A549 (cell line): ENCODE measurements at regions not wholly inside any gene's neighbourhood (a gene's known extent, or its start where the extent isn't known, plus 50 kb on each side); places are given as distances from the start of the nearest gene placed in this dataset.

Experiments
- ATAC-seq, 2 experiments: fragments of 200-7000 bp in 1 of 2; fragments of >200 bp in 1 of 2; cut with Nextera tagmentation in 1 of 2; cut with Tn5 transposase in 1 of 2; 3 replicates each; pipeline versions ENCODE4 v1.8.0 to v1.9.1; 2018 to 2020; ENCODE audit warnings: mild to moderate bottlenecking in 1 of 2, moderate library complexity in 1 of 2
- CTCF ChIA-PET: fragments of 300-600 bp; sonication (Branson Sonifier 250); formaldehyde crosslinking; extraction: SDS; loops from one replicate; lab custom pipeline; 2021; ENCODE audit warnings: antibody characterized with exemption, inconsistent platforms; lab: Yijun Ruan, JAX
- POLR2A ChIA-PET: fragments of 350-600 bp; formaldehyde crosslinking; extraction: SDS; loops from one replicate; lab custom pipeline; 2021; ENCODE audit warnings: antibody characterized with exemption, inconsistent platforms; lab: Yijun Ruan, JAX
- DNase-seq, 2 experiments: peaks; one replicate each; pipeline versions ENCODE4 v3.0.0 to v3.0.0-alpha.2; 2011 to 2016; ENCODE audit warnings: low read depth in 1 of 2, low spot score in 1 of 2
- FAIRE-seq: peaks from 2 replicates; lab custom pipeline; 2011; peaks lifted over from hg19 to GRCh38; lab: Jason Lieb, UNC
- H3K27ac ChIP-seq, 2 experiments: fragments of >200 bp; sonication (Bioruptor Twin); formaldehyde crosslinking; 3 replicates each; pipeline ENCODE4 v1.5.1; 2016 to 2017
- H3K4me1 ChIP-seq: fragments of >200 bp; sonication (Bioruptor Twin); formaldehyde crosslinking; 3 replicates; pipeline ENCODE4 v1.6.1; 2016
- H3K4me2 ChIP-seq: fragments of >200 bp; sonication (Bioruptor Twin); formaldehyde crosslinking; 3 replicates; pipeline ENCODE4 v1.6.1; 2016
- H3K4me3 ChIP-seq: fragments of >200 bp; sonication (Bioruptor Twin); formaldehyde crosslinking; 3 replicates; pipeline ENCODE4 v1.5.1; 2016
- H3K9me3 ChIP-seq: fragments of >200 bp; sonication (Bioruptor Twin); formaldehyde crosslinking; 3 replicates; pipeline ENCODE4 v1.6.1; 2016
- BHLHE40 ChIP-seq: IDR thresholded peaks from 2 replicates; pipeline ENCODE4 v1.6.1; 2012; ENCODE audit warnings: low read depth, low read length, inconsistent platforms
- CHD4 ChIP-seq: fragments of 200-600 bp; sonication (generic); IDR thresholded peaks from 2 replicates; pipeline ENCODE4 v1.6.1; 2016; ENCODE audit warnings: antibody characterized with exemption, mild to moderate bottlenecking, borderline replicate concordance
- EHF ChIP-seq: fragments of 250-450 bp; sonication (Bioruptor Pico); IDR thresholded peaks from 2 replicates; pipeline ENCODE4 v1.5.0; 2020; ENCODE audit warnings: mild to moderate bottlenecking
- EHMT2 ChIP-seq: fragments of 200-600 bp; sonication (generic); IDR thresholded peaks from 2 replicates; pipeline ENCODE4 v1.6.1; 2016; ENCODE audit warnings: antibody characterized with exemption, low read depth, mild to moderate bottlenecking, moderate library complexity
- FOXS1 ChIP-seq: fragments of 250-450 bp; sonication (Bioruptor Pico); IDR thresholded peaks from 2 replicates; pipeline ENCODE4 v1.5.0; 2020; ENCODE audit warnings: mild to moderate bottlenecking, moderate library complexity
- HDAC2 ChIP-seq: fragments of 200-600 bp; sonication (generic); IDR thresholded peaks from 2 replicates; pipeline ENCODE4 v1.6.1; 2016
- HEYL ChIP-seq: fragments of 250-450 bp; sonication (Bioruptor Pico); IDR thresholded peaks from 2 replicates; pipeline ENCODE4 v1.8.0; 2021; ENCODE audit warnings: mild to moderate bottlenecking, moderate library complexity
- JUN ChIP-seq, 2 experiments: fragments of >200 bp; sonication (Bioruptor Twin); formaldehyde crosslinking; IDR thresholded peaks; 2 replicates in 1 of 2; 3 replicates in 1 of 2; pipeline ENCODE4 v1.6.1; 2016 to 2017
- MAFK ChIP-seq: fragments of 450-650 bp; IDR thresholded peaks from 2 replicates; pipeline ENCODE4 v1.6.1; 2014; ENCODE audit not compliant: partially characterized antibody
- MAZ ChIP-seq: fragments of 150-350 bp; IDR thresholded peaks from 2 replicates; pipeline ENCODE4 v1.6.1; 2014; ENCODE audit warnings: antibody characterized with exemption, low read depth, low read length, borderline replicate concordance
- NFE2L2 ChIP-seq: fragments of 150-350 bp; conservative IDR thresholded peaks from 2 replicates; pipeline ENCODE4 v1.6.1; 2014; ENCODE audit warnings: low read length
- NPAS2 ChIP-seq: fragments of 250-450 bp; sonication (Bioruptor Pico); IDR thresholded peaks from 2 replicates; pipeline ENCODE4 v1.8.0; 2022; ENCODE audit warnings: mild to moderate bottlenecking, moderate library complexity, borderline replicate concordance
- NR3C1 ChIP-seq: fragments of >200 bp; sonication (Bioruptor Twin); formaldehyde crosslinking; IDR thresholded peaks from 3 replicates; pipeline ENCODE4 v1.6.1; 2017
- PHF8 ChIP-seq: fragments of 200-600 bp; sonication (generic); IDR thresholded peaks from 2 replicates; pipeline ENCODE4 v1.6.1; 2016; ENCODE audit warnings: low read depth, mild to moderate bottlenecking, antibody characterized with exemption, moderate library complexity, borderline replicate concordance
- POLR2A ChIP-seq: IDR thresholded peaks from 2 replicates; pipeline ENCODE4 v1.6.1; 2012; ENCODE audit warnings: mild to moderate bottlenecking, low read length
- POLR2AphosphoS2 ChIP-seq: conservative IDR thresholded peaks from 2 replicates; pipeline ENCODE4 v1.6.1; 2012; ENCODE audit warnings: low read length, improper control_type of control experiment, inconsistent platforms
- RAD21 ChIP-seq, 2 experiments: fragments of >200 bp in 1 of 2; sonication (Bioruptor Twin) in 1 of 2; formaldehyde crosslinking in 1 of 2; IDR thresholded peaks in 1 of 2; conservative IDR thresholded peaks in 1 of 2; 2 replicates in 1 of 2; 3 replicates in 1 of 2; pipeline ENCODE4 v1.6.1; 2012 to 2018; ENCODE audit warnings: inconsistent platforms in 1 of 2
- RCOR1 ChIP-seq: fragments of 150-350 bp; IDR thresholded peaks from 2 replicates; pipeline ENCODE4 v1.6.1; 2014; ENCODE audit warnings: antibody characterized with exemption, low read length, low read depth
- RFX5 ChIP-seq: fragments of 450-650 bp; IDR thresholded peaks from 2 replicates; pipeline ENCODE4 v1.7.1; 2014; ENCODE audit warnings: antibody characterized with exemption, mild to moderate bottlenecking, moderate library complexity
- RNF2 ChIP-seq: fragments of 200-600 bp; sonication (generic); IDR thresholded peaks from 2 replicates; pipeline ENCODE4 v1.6.1; 2016; ENCODE audit warnings: low read depth, mild to moderate bottlenecking, antibody characterized with exemption, moderate library complexity, borderline replicate concordance
- SREBF2 ChIP-seq: fragments of 450-650 bp; IDR thresholded peaks from 2 replicates; pipeline ENCODE4 v1.6.1; 2014; ENCODE audit warnings: mild to moderate bottlenecking, moderate library complexity
- TFCP2L1 ChIP-seq: fragments of 250-450 bp; sonication (Bioruptor Pico); IDR thresholded peaks from 2 replicates; pipeline ENCODE4 v1.5.0; 2021; ENCODE audit warnings: mild to moderate bottlenecking
- USF2 ChIP-seq: fragments of 450-650 bp; IDR thresholded peaks from 2 replicates; pipeline ENCODE4 v1.6.1; 2014; ENCODE audit warnings: antibody characterized with exemption
- WGBS: methylation state at CpG from one replicate; pipeline ENCODE4 v1.1.6; 2017; ENCODE audit errors: missing lambda C conversion rate; 5-methylcytosine and 5-hydroxymethylcytosine counted together
- TF ChIP-seq, protein P1 (sequence below): IDR thresholded peaks from 2 replicates; pipeline ENCODE4 v1.6.1; 2012
- TF ChIP-seq, protein P2 (sequence below): fragments of 250-450 bp; sonication (Bioruptor Pico); IDR thresholded peaks from 2 replicates; pipeline ENCODE4 v1.5.0; 2020; ENCODE audit warnings: low read depth, mild to moderate bottlenecking, moderate library complexity
- TF ChIP-seq, protein P3 (sequence below): fragments of >200 bp; sonication (Bioruptor Twin); formaldehyde crosslinking; IDR thresholded peaks from 3 replicates; pipeline ENCODE4 v1.5.1; 2016
- TF ChIP-seq, protein P4 (sequence below): fragments of 150-350 bp; IDR thresholded peaks from 2 replicates; pipeline ENCODE4 v1.6.1; 2014; ENCODE audit warnings: low read depth, mild to moderate bottlenecking, low read length

GRCh38 chr14:98890556-98891340 lies 381.2 kb downstream of the BCL11B start:
- 44% methylated on average over 13 of the region's 13 CpGs for WGBS
- Histone ChIP-seq H3K4me1 (no peaks in the 10 kb centered on the region), H3K4me3 (no peak overlapping the region), H3K4me2 (no peak overlapping the region), H3K27ac (no peak overlapping the region), H3K9me3 (no peaks in the 10 kb centered on the region)
- no peak for ATAC-seq
- no peak for TF ChIP-seq BHLHE40
- TF ChIP-seq NPAS2 (CRISPR knock-in tag): no peak
- no peak for TF ChIP-seq RCOR1
- TF ChIP-seq FOXS1: no peak
- no peak for TF ChIP-seq NFE2L2
- TF ChIP-seq MAFK: no peak
- no peak for TF ChIP-seq CHD4
- TF ChIP-seq TFCP2L1: no peak
- no peak for TF ChIP-seq POLR2AphosphoS2
- no peak for TF ChIP-seq RNF2
- TF ChIP-seq HDAC2: no peak
- no peak for TF ChIP-seq MAZ
- no peak for TF ChIP-seq EHMT2
- TF ChIP-seq, protein P1, sequence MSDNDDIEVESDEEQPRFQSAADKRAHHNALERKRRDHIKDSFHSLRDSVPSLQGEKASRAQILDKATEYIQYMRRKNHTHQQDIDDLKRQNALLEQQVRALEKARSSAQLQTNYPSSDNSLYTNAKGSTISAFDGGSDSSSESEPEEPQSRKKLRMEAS: no peak
- TF ChIP-seq, protein P2, sequence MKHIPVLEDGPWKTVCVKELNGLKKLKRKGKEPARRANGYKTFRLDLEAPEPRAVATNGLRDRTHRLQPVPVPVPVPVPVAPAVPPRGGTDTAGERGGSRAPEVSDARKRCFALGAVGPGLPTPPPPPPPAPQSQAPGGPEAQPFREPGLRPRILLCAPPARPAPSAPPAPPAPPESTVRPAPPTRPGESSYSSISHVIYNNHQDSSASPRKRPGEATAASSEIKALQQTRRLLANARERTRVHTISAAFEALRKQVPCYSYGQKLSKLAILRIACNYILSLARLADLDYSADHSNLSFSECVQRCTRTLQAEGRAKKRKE (CRISPR knock-in tag): no peak
- TF ChIP-seq RFX5: no peak
- POLR2A ChIA-PET: no interaction called here
- FAIRE-seq: no peak
- CTCF ChIA-PET: no interaction called here
- DNase-seq: no peak

GRCh38 chr14:98893675-98894074 lies 378.3 kb downstream of the BCL11B start:
- POLR2A ChIA-PET: no interaction called here
- Histone ChIP-seq H3K9me3 (no peaks in the 10 kb centered on the region), H3K4me3 (no peak overlapping the region), H3K27ac (no peak overlapping the region), H3K4me2 (no peak overlapping the region)
- FAIRE-seq: no peak
- DNase-seq: no peak
- ATAC-seq: no peak
- CTCF ChIA-PET: interaction anchor here (1.1 kb wide), 1 partner anchor 43 kb away, joined by 3 read pairs; no protein-coding TSS in a partner anchor
- TF ChIP-seq MAFK: no peak
- TF ChIP-seq FOXS1: no peak
- TF ChIP-seq EHF: no peak
- no peak for TF ChIP-seq HEYL
- TF ChIP-seq NR3C1: no peak
- TF ChIP-seq, all 56 proteins: peak for 0
- no peaks in the 10 kb centered on the region for H3K4me1 ChIP-seq

GRCh38 chr14:98894600-98894999 lies 377.4 kb downstream of the BCL11B start:
- FAIRE-seq: no peak
- POLR2A ChIA-PET: no interaction called here
- Histone ChIP-seq H3K27ac (no peak overlapping the region), H3K4me1 (no peaks in the 10 kb centered on the region), H3K4me2 (no peak overlapping the region), H3K9me3 (no peaks in the 10 kb centered on the region), H3K4me3 (no peak overlapping the region)
- no peak for DNase-seq
- ATAC-seq: no peak
- WGBS: 38% methylated on average over 5 of the region's 5 CpGs
- CTCF ChIA-PET: interaction anchor here (1.6 kb wide), 1 partner anchor 9 kb away, joined by 4 read pairs; no protein-coding TSS in a partner anchor
- TF ChIP-seq FOXS1 (no peak), PHF8 (no peak)
- TF ChIP-seq, all 56 proteins: peak for 0

DNA sequence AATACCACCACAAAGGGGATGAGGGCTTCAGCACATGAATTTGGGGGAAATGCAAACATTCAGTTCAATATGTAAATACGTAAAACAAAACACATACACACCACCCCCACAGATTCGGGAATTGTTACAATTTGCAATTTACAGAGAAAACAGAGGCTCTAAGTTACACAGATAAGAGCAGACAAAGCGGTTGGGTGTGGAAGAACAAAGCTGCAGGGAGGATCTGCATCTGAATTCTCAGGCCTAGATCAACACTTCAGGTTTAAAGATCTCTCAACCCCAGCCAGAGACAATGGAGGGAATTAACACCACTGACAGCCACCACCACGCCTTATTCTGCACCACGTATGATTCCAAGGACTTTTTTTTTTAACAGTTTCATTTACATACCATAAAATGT lies 375.5 kb downstream of the BCL11B start:
- Histone ChIP-seq H3K27ac (no peak overlapping the region), H3K4me3 (no peak overlapping the region), H3K9me3 (no peaks in the 10 kb centered on the region), H3K4me1 (peaks cover 8% of the 10 kb centered on the region; the same call in 2 of the 3 replicates), H3K4me2 (no peak overlapping the region)
- POLR2A ChIA-PET: no interaction called here
- WGBS: 49% methylated on average over 5 of the region's 5 CpGs
- ATAC-seq: no peak
- FAIRE-seq: no peak
- DNase-seq: no peak
- CTCF ChIA-PET: no interaction called here
- TF ChIP-seq MAZ (no peak), JUN (IDR thresholded peaks at IDR 0.05) (no peak), USF2 (no peak), NFE2L2 (no peak), POLR2A (no peak), MAFK (no peak), EHMT2 (no peak), PHF8 (no peak), RAD21 (conservative IDR thresholded peaks at IDR 0.05 in 1 of 2, IDR thresholded peaks at IDR 0.05 in 1 of 2) (no peak), SREBF2 (no peak), CHD4 (no peak)
- TF ChIP-seq, protein P3, sequence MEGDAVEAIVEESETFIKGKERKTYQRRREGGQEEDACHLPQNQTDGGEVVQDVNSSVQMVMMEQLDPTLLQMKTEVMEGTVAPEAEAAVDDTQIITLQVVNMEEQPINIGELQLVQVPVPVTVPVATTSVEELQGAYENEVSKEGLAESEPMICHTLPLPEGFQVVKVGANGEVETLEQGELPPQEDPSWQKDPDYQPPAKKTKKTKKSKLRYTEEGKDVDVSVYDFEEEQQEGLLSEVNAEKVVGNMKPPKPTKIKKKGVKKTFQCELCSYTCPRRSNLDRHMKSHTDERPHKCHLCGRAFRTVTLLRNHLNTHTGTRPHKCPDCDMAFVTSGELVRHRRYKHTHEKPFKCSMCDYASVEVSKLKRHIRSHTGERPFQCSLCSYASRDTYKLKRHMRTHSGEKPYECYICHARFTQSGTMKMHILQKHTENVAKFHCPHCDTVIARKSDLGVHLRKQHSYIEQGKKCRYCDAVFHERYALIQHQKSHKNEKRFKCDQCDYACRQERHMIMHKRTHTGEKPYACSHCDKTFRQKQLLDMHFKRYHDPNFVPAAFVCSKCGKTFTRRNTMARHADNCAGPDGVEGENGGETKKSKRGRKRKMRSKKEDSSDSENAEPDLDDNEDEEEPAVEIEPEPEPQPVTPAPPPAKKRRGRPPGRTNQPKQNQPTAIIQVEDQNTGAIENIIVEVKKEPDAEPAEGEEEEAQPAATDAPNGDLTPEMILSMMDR: no peak
- TF ChIP-seq, protein P4, sequence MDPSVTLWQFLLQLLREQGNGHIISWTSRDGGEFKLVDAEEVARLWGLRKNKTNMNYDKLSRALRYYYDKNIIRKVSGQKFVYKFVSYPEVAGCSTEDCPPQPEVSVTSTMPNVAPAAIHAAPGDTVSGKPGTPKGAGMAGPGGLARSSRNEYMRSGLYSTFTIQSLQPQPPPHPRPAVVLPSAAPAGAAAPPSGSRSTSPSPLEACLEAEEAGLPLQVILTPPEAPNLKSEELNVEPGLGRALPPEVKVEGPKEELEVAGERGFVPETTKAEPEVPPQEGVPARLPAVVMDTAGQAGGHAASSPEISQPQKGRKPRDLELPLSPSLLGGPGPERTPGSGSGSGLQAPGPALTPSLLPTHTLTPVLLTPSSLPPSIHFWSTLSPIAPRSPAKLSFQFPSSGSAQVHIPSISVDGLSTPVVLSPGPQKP: no peak
